SU-DHL-6 (cell line): ENCODE measurements at regions not wholly inside any gene's neighbourhood (a gene's known extent, or its start where the extent isn't known, plus 50 kb on each side); places are given as distances from the start of the nearest gene placed in this dataset.

Experiments
- CTCF ChIP-seq: fragments of 200-600 bp; sonication (generic); IDR thresholded peaks from one replicate; pipeline ENCODE4 v1.5.1; 2017; ENCODE audit warnings: antibody characterized with exemption, mild to moderate bottlenecking, low read length, moderate library complexity; ENCODE audit not compliant: insufficient read depth, poor library complexity, severe bottlenecking
- EZH2phosphoT487 ChIP-seq: fragments of 200-600 bp; sonication (generic), shearing (Covaris generic); conservative IDR thresholded peaks from 2 replicates; pipeline ENCODE4 v1.6.1; 2018; ENCODE audit warnings: mild to moderate bottlenecking, antibody characterized with exemption, low read length, moderate library complexity, mixed read lengths

GRCh38 chr6:37082390-37083130 is 77.1 kb downstream of the FGD2 start:
- no peak for TF ChIP-seq CTCF
- TF ChIP-seq EZH2phosphoT487 = no peak
